GM18951 (cell line): ENCODE measurements at regions not wholly inside any gene's neighbourhood (a gene's known extent, or its start where the extent isn't known, plus 50 kb on each side); places are given as distances from the start of the nearest gene placed in this dataset.

ENCODE experiments used
- POLR2A ChIP-seq: IDR thresholded peaks from 4 replicates; pipeline ENCODE4 v1.6.1; 2011; ENCODE audit warnings: mild to moderate bottlenecking; ENCODE audit not compliant: insufficient read length, insufficient read depth; ENCODE audit errors: extremely low read depth
- in situ Hi-C: fragments of 300-500 bp; cut with MboI; formaldehyde crosslinking; loops from one replicate; pipeline ENCODE4 v1.12.0; 2022; ENCODE audit warnings: low sequenced_read_pairs, mixed read lengths, inconsistent platforms; ENCODE audit not compliant: unreplicated experiment

DNA sequence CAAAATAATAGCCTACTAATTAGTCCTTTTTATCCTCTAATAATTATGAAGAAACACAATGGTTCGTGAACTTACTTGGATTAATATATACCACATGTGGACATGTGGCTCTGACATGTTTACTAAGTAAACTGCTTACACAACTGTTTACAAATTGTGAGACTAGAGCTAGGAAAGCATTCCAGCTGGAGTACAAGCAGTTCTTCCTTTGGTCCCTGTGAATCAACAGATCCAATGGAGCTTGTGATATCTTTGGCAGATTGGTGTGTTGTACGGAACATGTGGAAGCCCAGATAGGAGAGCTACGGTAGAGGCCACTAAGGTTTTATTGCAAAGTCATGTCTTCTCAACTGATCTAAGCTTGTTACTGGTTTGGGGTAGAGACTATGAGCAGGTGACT, 145.5 kb upstream of the SPRY2 start:
- no peak for TF ChIP-seq POLR2A
- in situ Hi-C loops, result no loop called here

DNA sequence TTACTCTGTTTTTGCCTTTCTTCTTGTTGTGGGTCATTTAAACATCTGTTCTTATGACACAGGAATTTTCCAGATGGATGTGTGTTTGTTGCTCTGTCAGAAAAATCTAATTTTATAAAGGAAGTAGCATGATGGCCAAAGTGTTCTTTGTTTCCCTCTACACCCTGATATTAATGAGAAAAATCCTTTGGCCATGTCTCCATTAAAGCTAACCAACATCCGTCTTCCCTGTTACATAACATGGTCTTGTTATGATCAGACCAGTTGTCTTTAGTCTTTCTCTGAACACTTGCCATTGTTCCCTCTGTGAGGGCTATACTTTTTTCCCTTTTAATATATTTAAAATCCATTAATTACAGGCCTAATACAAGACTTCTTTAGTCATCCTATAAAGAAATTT, 142.2 kb upstream of the SPRY2 start:
- in situ Hi-C loops, result no loop called here
- no peak for TF ChIP-seq POLR2A

DNA sequence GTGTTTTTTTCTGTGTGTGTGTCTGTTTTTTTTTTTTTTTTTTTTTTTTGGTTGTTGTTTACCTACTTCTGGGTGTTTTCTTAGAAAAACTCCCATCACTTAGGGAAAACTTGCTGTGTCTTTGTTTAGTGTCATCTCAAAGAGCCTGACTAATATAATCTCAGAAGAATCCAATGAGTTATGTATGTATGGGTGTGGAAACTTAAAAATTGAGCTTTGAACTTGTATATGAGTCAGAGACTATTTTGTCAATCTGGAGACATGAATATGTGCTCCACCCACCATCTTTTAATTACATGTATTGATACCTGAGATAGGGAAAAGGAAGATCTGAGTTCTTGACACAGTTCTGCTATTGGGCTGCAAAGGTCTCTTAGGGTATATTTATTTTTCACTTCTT, 140.7 kb upstream of the SPRY2 start:
- no peak for TF ChIP-seq POLR2A
- in situ Hi-C loops, result no loop called here

DNA sequence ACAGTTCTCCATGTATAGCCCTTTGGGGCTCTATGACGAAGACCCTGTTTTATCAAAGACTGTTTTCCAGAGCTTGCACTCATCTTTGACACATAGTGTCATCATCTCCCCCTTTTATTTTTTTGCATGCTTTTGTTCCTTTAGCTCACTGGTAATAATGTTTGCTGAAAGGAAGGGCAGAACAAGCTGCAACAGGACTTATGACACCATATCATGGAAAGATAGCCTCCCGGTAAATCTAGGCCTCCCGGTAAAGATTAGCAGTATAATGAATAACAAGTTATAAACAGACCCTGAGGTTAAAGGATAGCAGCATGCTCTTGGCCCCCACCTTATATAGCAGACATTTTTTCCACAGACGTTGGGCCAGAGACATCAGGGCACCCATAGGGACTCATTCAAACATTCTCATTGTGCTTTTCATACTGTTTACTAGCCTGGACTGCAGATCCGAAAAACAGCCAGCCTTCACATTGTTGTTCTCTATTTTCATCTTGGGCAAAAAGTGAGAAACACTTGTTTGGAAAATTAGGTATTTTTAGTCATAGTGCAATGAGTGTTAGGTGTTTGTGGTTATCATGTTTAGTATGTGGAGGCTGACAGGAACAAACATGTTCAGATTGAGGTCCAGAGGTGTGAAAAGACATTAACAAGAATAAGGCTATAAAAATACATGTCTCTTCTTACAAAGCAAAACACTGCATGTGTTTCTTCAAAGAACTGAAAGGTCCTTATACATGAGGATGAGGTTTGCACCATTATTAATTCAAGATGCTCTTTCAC, 136.9 kb upstream of the SPRY2 start:
- in situ Hi-C loops, result no loop called here

DNA sequence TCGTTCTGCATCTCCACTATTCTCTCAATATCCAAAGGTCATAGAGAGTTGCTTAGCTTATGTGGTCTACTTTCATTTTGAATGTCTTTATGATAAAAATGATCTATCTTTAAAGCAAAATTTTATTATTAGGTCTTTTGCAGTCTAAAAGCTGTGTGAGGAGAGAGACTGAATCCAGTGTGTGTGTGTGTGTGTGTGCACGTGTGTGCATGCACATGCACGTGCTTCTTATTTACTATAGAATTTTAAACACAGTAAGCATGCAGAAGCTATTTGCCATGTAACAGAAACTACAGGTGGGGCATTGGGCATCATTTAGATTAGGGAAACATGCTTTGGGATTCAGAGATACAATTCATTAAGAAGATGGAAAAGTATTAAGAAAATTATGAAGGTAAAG, 136.0 kb upstream of the SPRY2 start:
- TF ChIP-seq POLR2A, result no peak
- in situ Hi-C loops, result no loop called here

More for the DNA sequence above, 136.9 kb upstream of the SPRY2 start:
- TF ChIP-seq POLR2A, result no peak

DNA sequence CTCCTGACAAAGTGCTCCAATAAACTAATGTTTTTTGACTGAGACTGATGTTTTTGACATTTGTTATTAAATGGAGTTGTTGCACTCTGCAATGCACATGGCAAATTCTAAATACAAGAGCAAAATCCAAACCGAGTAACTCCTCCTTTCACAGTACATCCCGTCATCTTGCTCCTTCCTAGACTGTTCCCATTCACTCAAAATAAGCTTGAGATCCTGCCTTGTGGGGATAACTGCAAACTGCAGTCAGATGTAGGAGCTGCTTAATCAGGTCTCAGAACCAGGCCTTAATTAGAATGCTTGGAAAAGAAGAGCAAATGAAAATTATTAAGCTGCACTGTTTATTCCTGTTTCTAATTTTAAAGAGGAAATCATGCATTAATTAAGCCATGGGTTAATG, 134.8 kb upstream of the SPRY2 start:
- no peak for TF ChIP-seq POLR2A
- in situ Hi-C loops, result no loop called here

DNA sequence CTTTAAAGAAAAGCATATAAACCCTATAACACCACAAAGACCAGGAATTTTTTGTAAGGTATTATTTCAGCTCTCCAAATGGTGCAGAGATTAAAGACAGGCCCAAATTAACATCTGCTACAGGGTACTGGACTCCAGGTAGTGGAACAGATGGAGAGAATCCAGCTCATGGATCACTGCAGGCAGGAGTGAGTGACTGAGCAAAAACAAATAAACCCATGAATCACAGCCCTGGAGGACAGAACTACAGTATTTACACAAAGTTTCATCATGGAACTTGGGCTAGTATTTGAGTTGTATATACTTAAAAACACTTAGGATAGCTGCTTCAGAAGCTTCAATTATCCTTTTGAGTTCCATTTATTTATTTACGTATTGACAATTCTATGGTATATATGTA, 132.8 kb upstream of the SPRY2 start:
- in situ Hi-C loops, result no loop called here
- no peak for TF ChIP-seq POLR2A

DNA sequence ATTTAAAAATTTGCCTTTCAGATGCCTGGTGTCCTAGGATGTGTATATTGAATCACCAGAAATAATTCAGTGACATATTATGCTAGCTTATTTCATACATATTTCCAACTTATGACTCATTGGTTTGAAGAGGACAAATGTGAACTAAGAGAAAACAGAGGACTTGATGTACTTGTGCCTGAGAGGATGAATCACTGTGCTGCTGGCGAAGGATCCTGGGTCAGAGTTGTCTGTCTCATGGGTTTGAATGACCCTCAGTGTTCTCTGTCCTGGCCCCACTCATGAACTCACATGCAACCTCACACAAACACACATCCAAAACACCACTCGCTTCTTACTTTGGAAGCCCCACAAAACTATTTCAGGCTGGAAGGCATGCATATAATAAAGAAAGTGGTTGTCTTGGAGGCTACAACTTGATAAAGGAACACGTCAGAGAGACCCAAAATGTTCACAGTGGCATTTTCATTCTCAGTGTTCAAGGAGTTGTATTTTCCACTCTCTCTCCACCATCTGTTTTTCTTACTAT, 129.0 kb upstream of the SPRY2 start:
- in situ Hi-C loops, result no loop called here
- TF ChIP-seq POLR2A, result no peak

DNA sequence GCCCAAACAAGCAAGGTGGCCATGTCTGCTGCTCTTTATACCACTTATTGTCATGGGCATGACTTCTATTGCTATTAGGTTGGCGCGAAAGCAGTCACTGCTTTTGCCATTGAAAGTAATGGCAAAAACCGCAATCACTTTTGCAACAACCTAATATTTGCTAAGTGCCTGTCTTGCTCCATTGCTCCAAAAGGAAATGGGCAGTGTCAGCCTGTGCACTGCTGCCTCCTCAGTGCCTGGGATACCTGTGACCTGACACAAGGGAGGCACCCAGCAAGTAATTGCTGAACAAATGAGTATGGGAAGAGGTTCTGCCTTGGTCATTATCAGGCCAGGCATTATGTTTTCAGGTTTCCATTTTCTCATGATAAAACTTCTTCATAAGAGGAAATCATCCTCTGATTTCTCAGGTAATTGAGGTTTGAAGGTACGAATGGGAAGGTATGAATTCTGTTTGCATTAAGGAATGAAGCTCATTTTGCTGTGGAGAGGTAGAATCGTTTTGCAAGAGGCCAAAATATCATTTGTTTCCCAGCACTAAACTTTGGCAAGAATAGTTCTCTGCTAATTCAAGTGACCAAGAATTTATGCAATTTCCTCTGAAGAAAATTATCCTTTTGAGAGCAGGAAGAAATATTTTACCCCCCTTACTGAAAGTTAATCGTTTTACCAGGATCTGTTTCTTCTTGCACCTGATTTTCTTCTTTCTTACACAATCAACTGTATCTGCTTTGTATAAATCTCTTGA, 128.4 kb upstream of the SPRY2 start:
- in situ Hi-C loops, result no loop called here
- TF ChIP-seq POLR2A, result no peak

DNA sequence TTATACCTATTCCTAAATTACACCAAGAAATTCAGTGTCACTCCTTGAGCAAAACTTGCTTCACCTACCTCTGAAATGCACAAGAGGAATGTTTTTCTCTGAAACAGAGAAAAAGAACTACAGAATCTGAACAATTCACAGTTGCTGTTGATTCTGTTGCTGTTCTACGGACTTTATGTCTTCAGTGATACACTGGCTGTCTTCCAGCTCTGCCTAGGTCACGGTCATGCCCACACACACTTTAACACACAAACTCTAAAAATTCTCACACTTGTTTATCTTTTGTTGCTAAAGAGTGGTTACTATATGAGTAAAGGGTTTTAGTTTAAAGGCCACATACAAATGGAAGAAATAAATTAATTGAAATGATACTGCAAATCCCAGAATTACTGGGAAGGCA, 124.4 kb upstream of the SPRY2 start:
- no peak for TF ChIP-seq POLR2A
- in situ Hi-C loops, result no loop called here

DNA sequence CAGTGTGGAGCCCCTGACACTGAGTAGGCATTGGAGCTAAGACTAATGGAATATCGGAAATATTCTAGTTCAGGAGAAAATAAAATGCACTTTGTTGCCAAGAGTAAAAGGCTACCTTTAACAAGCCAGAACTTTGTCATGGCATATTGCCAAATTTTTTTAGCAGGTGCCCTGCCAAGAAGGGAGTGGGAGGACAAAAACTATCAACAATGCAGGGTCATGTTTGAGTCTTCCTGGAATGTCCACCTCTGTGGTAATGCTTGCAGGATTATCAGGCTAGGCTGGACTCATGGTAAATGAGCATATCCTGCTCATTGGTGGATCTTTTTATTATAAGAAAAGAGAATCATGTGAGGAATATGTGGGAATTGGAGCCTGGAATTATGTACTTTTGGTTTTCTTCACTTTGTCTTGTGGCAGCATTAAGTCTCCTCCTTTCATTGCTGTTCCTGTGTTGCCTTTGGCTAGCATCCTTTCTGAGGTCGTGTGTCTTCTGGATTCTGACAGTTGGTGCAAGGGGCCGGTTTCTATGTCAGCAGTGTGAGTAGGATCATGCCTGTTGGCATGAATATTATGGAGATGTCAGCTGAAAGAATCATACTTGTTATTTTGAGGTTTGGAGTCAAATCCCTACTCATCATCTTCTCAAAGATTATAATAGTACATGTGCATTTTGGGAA, 122.9 kb upstream of the SPRY2 start:
- TF ChIP-seq POLR2A, result no peak
- in situ Hi-C loops, result no loop called here

DNA sequence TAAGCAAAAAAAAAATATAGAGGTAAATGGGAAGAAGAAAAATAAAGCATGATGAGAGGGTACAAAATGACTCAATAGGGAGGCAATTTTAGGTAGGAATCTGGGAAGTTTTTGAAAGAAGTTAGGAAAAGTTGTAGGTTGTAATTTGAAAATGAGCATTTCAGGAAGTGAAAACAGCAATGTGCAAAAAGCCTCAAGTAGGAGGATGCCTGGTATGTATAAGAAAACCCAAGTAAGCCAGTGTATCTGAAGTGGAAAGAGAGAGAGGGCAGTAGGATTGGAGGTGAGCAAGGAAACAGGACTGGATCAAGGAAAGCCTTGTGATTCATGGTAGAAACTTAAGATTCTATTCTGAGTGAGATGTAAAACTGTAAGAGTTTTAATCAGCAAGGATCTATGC, 121.6 kb upstream of the SPRY2 start:
- no peak for TF ChIP-seq POLR2A
- in situ Hi-C loops, result no loop called here

DNA sequence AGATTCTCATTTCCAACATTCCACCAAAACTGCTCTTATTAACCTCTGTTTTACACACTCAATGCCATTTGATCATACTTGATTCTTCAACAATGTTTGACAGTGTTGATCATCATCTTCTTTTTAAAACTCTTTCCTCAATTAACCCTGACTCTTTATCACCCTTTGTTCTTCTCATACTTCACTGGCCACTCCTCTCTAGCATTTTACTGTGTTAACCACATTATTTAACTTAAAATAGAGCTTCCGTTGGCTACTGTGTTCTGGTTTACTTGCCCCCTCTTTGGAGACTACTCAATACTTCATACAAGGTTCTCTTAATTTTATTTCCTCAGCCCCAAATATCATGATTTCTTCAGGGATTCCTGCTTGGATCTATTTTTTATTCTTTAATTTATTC, 121.1 kb upstream of the SPRY2 start:
- no peak for TF ChIP-seq POLR2A
- in situ Hi-C loops, result no loop called here

DNA sequence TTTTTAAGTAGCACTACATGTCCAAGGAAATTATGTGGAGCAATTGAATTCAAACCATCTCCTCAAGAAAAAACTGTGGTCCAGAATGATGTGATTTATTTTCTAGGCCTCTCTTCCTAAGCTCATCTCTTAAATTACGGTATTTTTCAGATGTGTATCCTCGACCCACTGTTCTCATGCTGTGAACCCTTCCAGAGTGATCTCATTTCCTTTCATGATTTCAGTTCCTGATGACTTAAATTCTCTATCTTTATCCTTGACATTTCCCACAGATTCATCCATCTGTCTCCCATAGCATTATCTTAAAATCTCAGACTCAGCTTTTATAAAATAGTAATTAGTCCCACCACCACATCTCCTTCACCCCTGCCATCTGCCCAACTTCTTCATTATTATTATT, 117.6 kb upstream of the SPRY2 start:
- in situ Hi-C loops, result no loop called here
- TF ChIP-seq POLR2A, result no peak

DNA sequence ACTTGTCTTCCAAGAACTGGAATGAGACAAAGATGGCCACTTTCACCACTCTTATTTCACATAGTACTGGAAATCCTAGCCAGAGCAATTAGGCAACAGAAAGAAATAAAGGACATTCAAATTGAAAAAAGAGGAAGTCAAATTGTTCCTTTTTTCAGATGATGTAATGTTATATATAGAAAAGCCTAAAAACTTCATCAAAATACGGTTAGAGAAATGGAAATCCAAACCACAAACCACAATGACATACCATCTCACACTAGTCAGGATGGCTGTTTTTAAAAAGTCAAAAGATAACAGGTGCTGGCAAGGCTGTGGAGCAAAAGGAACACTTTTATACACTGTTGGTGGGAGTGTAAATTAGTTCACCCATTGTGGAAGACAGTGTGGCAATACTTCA, 113.3 kb upstream of the SPRY2 start:
- in situ Hi-C loops, result no loop called here

More for the DNA sequence above, 113.3 kb upstream of the SPRY2 start:
- TF ChIP-seq POLR2A, result no peak
